T-helper 17 cell (primary cell): ENCODE measurements at regions not wholly inside any gene's neighbourhood (a gene's known extent, or its start where the extent isn't known, plus 50 kb on each side); places are given as distances from the start of the nearest gene placed in this dataset.

Experiments used
- ATAC-seq: fragments of 150-1000 bp; cut with Tn5 transposase; 2 replicates; pipeline ENCODE4 v1.10.0; 2021; ENCODE audit warnings: mild to moderate bottlenecking, moderate library complexity
- DNase-seq, 3 donors: peaks; one replicate each; pipeline versions ENCODE4 v3.0.0 to v3.0.0-alpha.2; 2020 to 2021
- H3K9me3 ChIP-seq: one replicate; pipeline ENCODE4 v1.7.0; 2013; ENCODE audit warnings: low read length, mild to moderate bottlenecking; ENCODE audit not compliant: control insufficient read depth, poor library complexity, severe bottlenecking
- H3K27ac Mint-ChIP-seq: one replicate; pipeline ENCODE4 v1.8.0; 2022; ENCODE audit warnings: mild to moderate bottlenecking, moderate library complexity, mixed read lengths
- H3K27me3 Mint-ChIP-seq: one replicate; pipeline ENCODE4 v1.8.0; 2022; ENCODE audit warnings: mixed read lengths
- H3K36me3 Mint-ChIP-seq: one replicate; pipeline ENCODE4 v1.8.0; 2022; ENCODE audit warnings: low read depth, mixed read lengths
- H3K4me1 Mint-ChIP-seq: one replicate; pipeline ENCODE4 v1.8.0; 2022; ENCODE audit warnings: mild to moderate bottlenecking, mixed read lengths
- H3K4me3 Mint-ChIP-seq: one replicate; pipeline ENCODE4 v1.8.0; 2022; ENCODE audit warnings: mild to moderate bottlenecking, moderate library complexity, mixed read lengths

- Mint-ChIP-seq H3K27ac (no peak overlapping the region), H3K27me3 (no peaks in the 10 kb centered on the region)
Measured at GRCh38 chr1:191636345-191636744, 521.9 kb upstream of the RGS18 start.

GRCh38 chr1:191641420-191642260, 516.6 kb upstream of the RGS18 start:
- Mint-ChIP-seq H3K36me3 (no peaks in the 10 kb centered on the region), H3K27me3 (no peaks in the 10 kb centered on the region), H3K4me3 (no peak overlapping the region), H3K27ac (no peak overlapping the region), H3K4me1 (no peaks in the 10 kb centered on the region)
- no peak for DNase-seq
- H3K9me3 ChIP-seq: no peaks in the 10 kb centered on the region
- no peak for ATAC-seq

More at GRCh38 chr1:191636345-191636744, 521.9 kb upstream of the RGS18 start:
- no peaks in the 10 kb centered on the region for H3K9me3 ChIP-seq
- Mint-ChIP-seq H3K4me3 (no peak overlapping the region), H3K36me3 (no peaks in the 10 kb centered on the region), H3K4me1 (no peaks in the 10 kb centered on the region)
- ATAC-seq (no peak), DNase-seq (no peak)

- H3K9me3 ChIP-seq: no peaks in the 10 kb centered on the region
- no peak for ATAC-seq
- no peak overlapping the region for H3K4me3 Mint-ChIP-seq
- no peak overlapping the region for H3K27ac Mint-ChIP-seq
- no peaks in the 10 kb centered on the region for H3K27me3 Mint-ChIP-seq
- no peaks in the 10 kb centered on the region for H3K36me3 Mint-ChIP-seq
- no peaks in the 10 kb centered on the region for H3K4me1 Mint-ChIP-seq
- DNase-seq: no peak
Measured at GRCh38 chr1:191643060-191643459, 515.2 kb upstream of the RGS18 start.

GRCh38 chr1:191648939-191649338, 509.3 kb upstream of the RGS18 start:
- ATAC-seq: no peak
- Mint-ChIP-seq H3K4me3 (no peak overlapping the region), H3K27ac (no peak overlapping the region)

GRCh38 chr1:191662051-191662450, 496.2 kb upstream of the RGS18 start:
- Mint-ChIP-seq H3K27me3 (no peaks in the 10 kb centered on the region), H3K4me1 (no peaks in the 10 kb centered on the region), H3K36me3 (no peaks in the 10 kb centered on the region), H3K4me3 (no peak overlapping the region), H3K27ac (no peak overlapping the region)
- H3K9me3 ChIP-seq: no peaks in the 10 kb centered on the region
- ATAC-seq (no peak), DNase-seq (no peak)

More at GRCh38 chr1:191648939-191649338, 509.3 kb upstream of the RGS18 start:
- H3K27me3 Mint-ChIP-seq: no peaks in the 10 kb centered on the region
- H3K36me3 Mint-ChIP-seq: no peaks in the 10 kb centered on the region
- H3K9me3 ChIP-seq: no peaks in the 10 kb centered on the region
- H3K4me1 Mint-ChIP-seq: no peaks in the 10 kb centered on the region
- no peak for DNase-seq

GRCh38 chr1:191662746-191663145, 495.5 kb upstream of the RGS18 start:
- Mint-ChIP-seq H3K4me1 (no peaks in the 10 kb centered on the region), H3K4me3 (no peak overlapping the region), H3K27me3 (no peaks in the 10 kb centered on the region), H3K36me3 (no peaks in the 10 kb centered on the region), H3K27ac (no peak overlapping the region)
- H3K9me3 ChIP-seq: no peaks in the 10 kb centered on the region
- ATAC-seq: no peak
- DNase-seq: no peak

GRCh38 chr1:191668525-191668924, 489.7 kb upstream of the RGS18 start:
- Mint-ChIP-seq H3K36me3 (no peaks in the 10 kb centered on the region), H3K27me3 (no peaks in the 10 kb centered on the region), H3K27ac (no peak overlapping the region), H3K4me1 (no peaks in the 10 kb centered on the region), H3K4me3 (no peak overlapping the region)
- ATAC-seq (no peak), DNase-seq (no peak)
- H3K9me3 ChIP-seq: no peaks in the 10 kb centered on the region

- no peaks in the 10 kb centered on the region for H3K27me3 Mint-ChIP-seq
- no peaks in the 10 kb centered on the region for H3K9me3 ChIP-seq
- no peak for DNase-seq
- no peak overlapping the region for H3K27ac Mint-ChIP-seq
- no peak overlapping the region for H3K4me3 Mint-ChIP-seq
- no peak for ATAC-seq
- no peaks in the 10 kb centered on the region for H3K4me1 Mint-ChIP-seq
- H3K36me3 Mint-ChIP-seq: no peaks in the 10 kb centered on the region
Measured at GRCh38 chr1:191669629-191670028, 488.6 kb upstream of the RGS18 start.

- Mint-ChIP-seq H3K4me3 (no peak overlapping the region), H3K27me3 (no peaks in the 10 kb centered on the region), H3K36me3 (no peaks in the 10 kb centered on the region), H3K27ac (no peak overlapping the region), H3K4me1 (no peaks in the 10 kb centered on the region)
- ATAC-seq (no peak), DNase-seq (no peak)
- H3K9me3 ChIP-seq: no peaks in the 10 kb centered on the region
Measured at GRCh38 chr1:191671236-191671635, 487.0 kb upstream of the RGS18 start.

- no peak for DNase-seq
- H3K36me3 Mint-ChIP-seq: no peaks in the 10 kb centered on the region
- ATAC-seq: no peak
- no peaks in the 10 kb centered on the region for H3K9me3 ChIP-seq
- H3K4me3 Mint-ChIP-seq: no peak overlapping the region
- H3K27me3 Mint-ChIP-seq: no peaks in the 10 kb centered on the region
- H3K4me1 Mint-ChIP-seq: no peaks in the 10 kb centered on the region
- no peak overlapping the region for H3K27ac Mint-ChIP-seq
Measured at GRCh38 chr1:191674626-191675179, 483.6 kb upstream of the RGS18 start.

GRCh38 chr1:191675856-191676783, 482.1 kb upstream of the RGS18 start:
- H3K27me3 Mint-ChIP-seq: no peaks in the 10 kb centered on the region
- no peaks in the 10 kb centered on the region for H3K36me3 Mint-ChIP-seq
- no peaks in the 10 kb centered on the region for H3K9me3 ChIP-seq
- H3K27ac Mint-ChIP-seq: no peak overlapping the region
- no peak overlapping the region for H3K4me3 Mint-ChIP-seq
- no peaks in the 10 kb centered on the region for H3K4me1 Mint-ChIP-seq
- no peak for DNase-seq
- no peak for ATAC-seq

- Mint-ChIP-seq H3K27ac (no peak overlapping the region), H3K4me3 (no peak overlapping the region), H3K36me3 (no peaks in the 10 kb centered on the region), H3K27me3 (no peaks in the 10 kb centered on the region), H3K4me1 (no peaks in the 10 kb centered on the region)
- no peaks in the 10 kb centered on the region for H3K9me3 ChIP-seq
- ATAC-seq (no peak), DNase-seq (no peak)
Measured at GRCh38 chr1:191685669-191686068, 472.6 kb upstream of the RGS18 start.

GRCh38 chr1:191687721-191688120, 470.5 kb upstream of the RGS18 start:
- DNase-seq: no peak
- Mint-ChIP-seq H3K27me3 (no peaks in the 10 kb centered on the region), H3K4me1 (no peaks in the 10 kb centered on the region), H3K27ac (no peak overlapping the region), H3K36me3 (no peaks in the 10 kb centered on the region), H3K4me3 (no peak overlapping the region)
- no peak for ATAC-seq
- H3K9me3 ChIP-seq: no peaks in the 10 kb centered on the region
